ENCODE measurements at regions not wholly inside any gene's neighbourhood (a gene's known extent, or its start where the extent isn't known, plus 50 kb on each side); places are given as distances from the start of the nearest gene placed in this dataset.

- H3K4me3 ChIP-seq: no peak overlapping the region
- intact Hi-C loops (cut with DNase I): no loop called here
- no peak for DNase-seq (ENCODE audit: low spot score)
Observed at GRCh38 chr9:134252084-134252830, 74.0 kb upstream of the RXRA start.

GRCh38 chr9:134253606-134254205 lies 72.5 kb upstream of the RXRA start:
- H3K27ac ChIP-seq: no peak overlapping the region
- intact Hi-C loops (cut with DNase I): no loop called here

More at GRCh38 chr9:134252084-134252830, 74.0 kb upstream of the RXRA start:
- H3K36me3 ChIP-seq: no peaks in the 10 kb centered on the region
- H3K27ac ChIP-seq: no peak overlapping the region
- H3K9me3 ChIP-seq: no peaks in the 10 kb centered on the region
- no peaks in the 10 kb centered on the region for H3K4me1 ChIP-seq (replicated peaks)
- no peaks in the 10 kb centered on the region for H3K27me3 ChIP-seq (replicated peaks; ENCODE audit: insufficient read depth)
- WGBS: 90% methylated on average over 23 of the region's 23 CpGs
- TF ChIP-seq POLR2AphosphoS5 (IDR thresholded peaks at IDR 0.05) (no peak), POLR2A (IDR thresholded peaks at IDR 0.05) (no peak), CTCF (IDR thresholded peaks at IDR 0.05) (no peak)

GRCh38 chr9:134258332-134258731 lies 67.9 kb upstream of the RXRA start:
- Histone ChIP-seq H3K4me3 (no peak overlapping the region), H3K36me3 (no peaks in the 10 kb centered on the region), H3K27ac (no peak overlapping the region), H3K4me1 (replicated peaks) (no peaks in the 10 kb centered on the region), H3K27me3 (replicated peaks; ENCODE audit: insufficient read depth) (no peaks in the 10 kb centered on the region), H3K9me3 (no peaks in the 10 kb centered on the region)
- TF ChIP-seq CTCF (IDR thresholded peaks at IDR 0.05): no peak
- no peak for TF ChIP-seq POLR2AphosphoS5 (IDR thresholded peaks at IDR 0.05)
- no peak for TF ChIP-seq POLR2A (IDR thresholded peaks at IDR 0.05)
- 67% methylated on average over 10 of the region's 10 CpGs for WGBS
- DNase-seq (ENCODE audit: low spot score): no peak
- intact Hi-C loops (cut with DNase I): no loop called here

More at GRCh38 chr9:134253606-134254205, 72.5 kb upstream of the RXRA start:
- H3K27me3 ChIP-seq (replicated peaks; ENCODE audit: insufficient read depth): no peaks in the 10 kb centered on the region
- TF ChIP-seq POLR2AphosphoS5 (IDR thresholded peaks at IDR 0.05) (no peak), CTCF (IDR thresholded peaks at IDR 0.05) (no peak), POLR2A (IDR thresholded peaks at IDR 0.05) (no peak)
- no peaks in the 10 kb centered on the region for H3K4me1 ChIP-seq (replicated peaks)
- no peak overlapping the region for H3K4me3 ChIP-seq
- H3K9me3 ChIP-seq: no peaks in the 10 kb centered on the region
- WGBS: 71% methylated on average over 4 of the region's 4 CpGs
- H3K36me3 ChIP-seq: no peaks in the 10 kb centered on the region
- no peak for DNase-seq (ENCODE audit: low spot score)

GRCh38 chr9:134258828-134259546 lies 67.3 kb upstream of the RXRA start:
- Histone ChIP-seq H3K36me3 (no peaks in the 10 kb centered on the region), H3K9me3 (no peaks in the 10 kb centered on the region), H3K27me3 (replicated peaks; ENCODE audit: insufficient read depth) (no peaks in the 10 kb centered on the region), H3K4me3 (no peak overlapping the region), H3K27ac (no peak overlapping the region), H3K4me1 (replicated peaks) (no peaks in the 10 kb centered on the region)
- 66% methylated on average over 10 of the region's 11 CpGs for whole genome bisulfite sequencing
- TF ChIP-seq POLR2AphosphoS5 (IDR thresholded peaks at IDR 0.05) (no peak), CTCF (IDR thresholded peaks at IDR 0.05) (no peak), POLR2A (IDR thresholded peaks at IDR 0.05) (no peak)
- peak; percentile 64 for DNase-seq (ENCODE audit: low spot score)
- intact Hi-C loops (cut with DNase I): no loop called here
